ENCODE measurements at regions not wholly inside any gene's neighbourhood (a gene's known extent, or its start where the extent isn't known, plus 50 kb on each side); places are given as distances from the start of the nearest gene placed in this dataset.

DNA sequence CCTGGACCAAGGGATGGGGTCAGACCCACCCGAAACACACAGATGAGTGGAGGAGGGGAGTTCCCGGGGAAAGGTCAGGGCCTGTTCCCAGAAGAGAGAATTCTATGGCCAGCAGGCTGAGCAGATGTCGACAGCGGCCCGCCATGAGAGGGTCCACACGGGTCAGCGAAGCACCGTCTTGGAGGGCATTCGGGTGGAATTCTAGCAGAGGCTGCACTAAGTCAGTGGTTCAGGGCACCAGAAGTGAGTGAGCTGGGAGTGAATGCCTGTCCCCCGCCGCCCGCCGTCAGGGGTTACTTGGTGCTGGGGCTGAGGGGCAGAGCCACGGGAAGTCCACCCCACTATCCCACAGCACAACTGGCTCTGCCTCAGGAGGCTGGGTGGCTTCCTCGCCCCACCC is 96.2 kb upstream of the VSTM2B start:
- H3K27ac Mint-ChIP-seq = no peak overlapping the region
- TF ChIP-seq, protein P1, sequence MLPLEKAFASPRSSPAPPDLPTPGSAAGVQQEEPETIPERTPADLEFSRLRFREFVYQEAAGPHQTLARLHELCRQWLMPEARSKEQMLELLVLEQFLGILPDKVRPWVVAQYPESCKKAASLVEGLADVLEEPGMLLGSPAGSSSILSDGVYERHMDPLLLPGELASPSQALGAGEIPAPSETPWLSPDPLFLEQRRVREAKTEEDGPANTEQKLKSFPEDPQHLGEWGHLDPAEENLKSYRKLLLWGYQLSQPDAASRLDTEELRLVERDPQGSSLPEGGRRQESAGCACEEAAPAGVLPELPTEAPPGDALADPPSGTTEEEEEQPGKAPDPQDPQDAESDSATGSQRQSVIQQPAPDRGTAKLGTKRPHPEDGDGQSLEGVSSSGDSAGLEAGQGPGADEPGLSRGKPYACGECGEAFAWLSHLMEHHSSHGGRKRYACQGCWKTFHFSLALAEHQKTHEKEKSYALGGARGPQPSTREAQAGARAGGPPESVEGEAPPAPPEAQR (CRISPR knock-in tag; IDR thresholded peaks at IDR 0.05) = no peak
- no peak for TF ChIP-seq IRF2 (CRISPR knock-in tag; IDR thresholded peaks at IDR 0.05; ENCODE audit: borderline replicate concordance, low read depth)
- TF ChIP-seq ZNF396 (CRISPR knock-in tag; IDR thresholded peaks at IDR 0.05; ENCODE audit: borderline replicate concordance) = no peak
- TF ChIP-seq, protein P2, sequence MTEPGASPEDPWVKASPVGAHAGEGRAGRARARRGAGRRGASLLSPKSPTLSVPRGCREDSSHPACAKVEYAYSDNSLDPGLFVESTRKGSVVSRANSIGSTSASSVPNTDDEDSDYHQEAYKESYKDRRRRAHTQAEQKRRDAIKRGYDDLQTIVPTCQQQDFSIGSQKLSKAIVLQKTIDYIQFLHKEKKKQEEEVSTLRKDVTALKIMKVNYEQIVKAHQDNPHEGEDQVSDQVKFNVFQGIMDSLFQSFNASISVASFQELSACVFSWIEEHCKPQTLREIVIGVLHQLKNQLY (CRISPR knock-in tag; IDR thresholded peaks at IDR 0.05) = no peak
- no peak for TF ChIP-seq ETV6 (CRISPR knock-in tag; IDR thresholded peaks at IDR 0.05)
- TF ChIP-seq, protein P3, sequence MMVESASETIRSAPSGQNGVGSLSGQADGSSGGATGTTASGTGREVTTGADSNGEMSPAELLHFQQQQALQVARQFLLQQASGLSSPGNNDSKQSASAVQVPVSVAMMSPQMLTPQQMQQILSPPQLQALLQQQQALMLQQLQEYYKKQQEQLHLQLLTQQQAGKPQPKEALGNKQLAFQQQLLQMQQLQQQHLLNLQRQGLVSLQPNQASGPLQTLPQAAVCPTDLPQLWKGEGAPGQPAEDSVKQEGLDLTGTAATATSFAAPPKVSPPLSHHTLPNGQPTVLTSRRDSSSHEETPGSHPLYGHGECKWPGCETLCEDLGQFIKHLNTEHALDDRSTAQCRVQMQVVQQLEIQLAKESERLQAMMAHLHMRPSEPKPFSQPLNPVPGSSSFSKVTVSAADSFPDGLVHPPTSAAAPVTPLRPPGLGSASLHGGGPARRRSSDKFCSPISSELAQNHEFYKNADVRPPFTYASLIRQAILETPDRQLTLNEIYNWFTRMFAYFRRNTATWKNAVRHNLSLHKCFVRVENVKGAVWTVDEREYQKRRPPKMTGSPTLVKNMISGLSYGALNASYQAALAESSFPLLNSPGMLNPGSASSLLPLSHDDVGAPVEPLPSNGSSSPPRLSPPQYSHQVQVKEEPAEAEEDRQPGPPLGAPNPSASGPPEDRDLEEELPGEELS (CRISPR knock-in tag; IDR thresholded peaks at IDR 0.05) = no peak
- TF ChIP-seq EMX1 (CRISPR knock-in tag; IDR thresholded peaks at IDR 0.05) = no peak
- TF ChIP-seq ZNF671 (CRISPR knock-in tag; IDR thresholded peaks at IDR 0.05) = no peak
- no peak for TF ChIP-seq FOXP1 (CRISPR knock-in tag; IDR thresholded peaks at IDR 0.05; ENCODE audit: borderline replicate concordance)
- TF ChIP-seq CREM (CRISPR knock-in tag; IDR thresholded peaks at IDR 0.05) = no peak
- TF ChIP-seq, protein P4, sequence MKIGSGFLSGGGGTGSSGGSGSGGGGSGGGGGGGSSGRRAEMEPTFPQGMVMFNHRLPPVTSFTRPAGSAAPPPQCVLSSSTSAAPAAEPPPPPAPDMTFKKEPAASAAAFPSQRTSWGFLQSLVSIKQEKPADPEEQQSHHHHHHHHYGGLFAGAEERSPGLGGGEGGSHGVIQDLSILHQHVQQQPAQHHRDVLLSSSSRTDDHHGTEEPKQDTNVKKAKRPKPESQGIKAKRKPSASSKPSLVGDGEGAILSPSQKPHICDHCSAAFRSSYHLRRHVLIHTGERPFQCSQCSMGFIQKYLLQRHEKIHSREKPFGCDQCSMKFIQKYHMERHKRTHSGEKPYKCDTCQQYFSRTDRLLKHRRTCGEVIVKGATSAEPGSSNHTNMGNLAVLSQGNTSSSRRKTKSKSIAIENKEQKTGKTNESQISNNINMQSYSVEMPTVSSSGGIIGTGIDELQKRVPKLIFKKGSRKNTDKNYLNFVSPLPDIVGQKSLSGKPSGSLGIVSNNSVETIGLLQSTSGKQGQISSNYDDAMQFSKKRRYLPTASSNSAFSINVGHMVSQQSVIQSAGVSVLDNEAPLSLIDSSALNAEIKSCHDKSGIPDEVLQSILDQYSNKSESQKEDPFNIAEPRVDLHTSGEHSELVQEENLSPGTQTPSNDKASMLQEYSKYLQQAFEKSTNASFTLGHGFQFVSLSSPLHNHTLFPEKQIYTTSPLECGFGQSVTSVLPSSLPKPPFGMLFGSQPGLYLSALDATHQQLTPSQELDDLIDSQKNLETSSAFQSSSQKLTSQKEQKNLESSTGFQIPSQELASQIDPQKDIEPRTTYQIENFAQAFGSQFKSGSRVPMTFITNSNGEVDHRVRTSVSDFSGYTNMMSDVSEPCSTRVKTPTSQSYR (CRISPR knock-in tag; IDR thresholded peaks at IDR 0.05) = no peak
- TF ChIP-seq ELF4 (CRISPR knock-in tag; IDR thresholded peaks at IDR 0.05; ENCODE audit: low read depth) = no peak
- TF ChIP-seq, protein P5, sequence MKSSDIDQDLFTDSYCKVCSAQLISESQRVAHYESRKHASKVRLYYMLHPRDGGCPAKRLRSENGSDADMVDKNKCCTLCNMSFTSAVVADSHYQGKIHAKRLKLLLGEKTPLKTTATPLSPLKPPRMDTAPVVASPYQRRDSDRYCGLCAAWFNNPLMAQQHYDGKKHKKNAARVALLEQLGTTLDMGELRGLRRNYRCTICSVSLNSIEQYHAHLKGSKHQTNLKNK (CRISPR knock-in tag; IDR thresholded peaks at IDR 0.05) = no peak
- TF ChIP-seq, protein P6, sequence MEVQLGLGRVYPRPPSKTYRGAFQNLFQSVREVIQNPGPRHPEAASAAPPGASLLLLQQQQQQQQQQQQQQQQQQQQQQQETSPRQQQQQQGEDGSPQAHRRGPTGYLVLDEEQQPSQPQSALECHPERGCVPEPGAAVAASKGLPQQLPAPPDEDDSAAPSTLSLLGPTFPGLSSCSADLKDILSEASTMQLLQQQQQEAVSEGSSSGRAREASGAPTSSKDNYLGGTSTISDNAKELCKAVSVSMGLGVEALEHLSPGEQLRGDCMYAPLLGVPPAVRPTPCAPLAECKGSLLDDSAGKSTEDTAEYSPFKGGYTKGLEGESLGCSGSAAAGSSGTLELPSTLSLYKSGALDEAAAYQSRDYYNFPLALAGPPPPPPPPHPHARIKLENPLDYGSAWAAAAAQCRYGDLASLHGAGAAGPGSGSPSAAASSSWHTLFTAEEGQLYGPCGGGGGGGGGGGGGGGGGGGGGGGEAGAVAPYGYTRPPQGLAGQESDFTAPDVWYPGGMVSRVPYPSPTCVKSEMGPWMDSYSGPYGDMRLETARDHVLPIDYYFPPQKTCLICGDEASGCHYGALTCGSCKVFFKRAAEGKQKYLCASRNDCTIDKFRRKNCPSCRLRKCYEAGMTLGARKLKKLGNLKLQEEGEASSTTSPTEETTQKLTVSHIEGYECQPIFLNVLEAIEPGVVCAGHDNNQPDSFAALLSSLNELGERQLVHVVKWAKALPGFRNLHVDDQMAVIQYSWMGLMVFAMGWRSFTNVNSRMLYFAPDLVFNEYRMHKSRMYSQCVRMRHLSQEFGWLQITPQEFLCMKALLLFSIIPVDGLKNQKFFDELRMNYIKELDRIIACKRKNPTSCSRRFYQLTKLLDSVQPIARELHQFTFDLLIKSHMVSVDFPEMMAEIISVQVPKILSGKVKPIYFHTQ (CRISPR knock-in tag; IDR thresholded peaks at IDR 0.05) = no peak
- no peak for TF ChIP-seq OVOL2 (CRISPR knock-in tag; IDR thresholded peaks at IDR 0.05; ENCODE audit: borderline replicate concordance)
- TF ChIP-seq ZBTB21 (CRISPR knock-in tag; IDR thresholded peaks at IDR 0.05; ENCODE audit: borderline replicate concordance) = no peak
- no peak for TF ChIP-seq IRF1 (CRISPR knock-in tag; IDR thresholded peaks at IDR 0.05)
- POLR2A ChIA-PET = no interaction called here
- H3K4me1 Mint-ChIP-seq = no peaks in the 10 kb centered on the region
- ATAC-seq (no peak), DNase-seq (ENCODE audit: low spot score) (no peak)
- CTCF ChIA-PET = interaction anchor here (1.1 kb wide), 1 partner anchor 12 kb away, joined by 4 read pairs; no protein-coding TSS in a partner anchor
- peaks cover 7% of the 10 kb centered on the region for H3K27me3 Mint-ChIP-seq (ENCODE audit: low read depth)
- H3K9me3 Mint-ChIP-seq = peaks cover 35% of the 10 kb centered on the region
- peaks cover 13% of the 10 kb centered on the region for H3K36me3 Mint-ChIP-seq
- no peak overlapping the region for H3K4me3 Mint-ChIP-seq

All from WTC11 (cell line).